ENCODE measurements at regions not wholly inside any gene's neighbourhood (a gene's known extent, or its start where the extent isn't known, plus 50 kb on each side); places are given as distances from the start of the nearest gene placed in this dataset.
"Not testable (repeated sequence)": the region's sequence is repeated elsewhere in the genome, so short reads cannot be mapped to it uniquely, and the experiment has no call there.

DNA sequence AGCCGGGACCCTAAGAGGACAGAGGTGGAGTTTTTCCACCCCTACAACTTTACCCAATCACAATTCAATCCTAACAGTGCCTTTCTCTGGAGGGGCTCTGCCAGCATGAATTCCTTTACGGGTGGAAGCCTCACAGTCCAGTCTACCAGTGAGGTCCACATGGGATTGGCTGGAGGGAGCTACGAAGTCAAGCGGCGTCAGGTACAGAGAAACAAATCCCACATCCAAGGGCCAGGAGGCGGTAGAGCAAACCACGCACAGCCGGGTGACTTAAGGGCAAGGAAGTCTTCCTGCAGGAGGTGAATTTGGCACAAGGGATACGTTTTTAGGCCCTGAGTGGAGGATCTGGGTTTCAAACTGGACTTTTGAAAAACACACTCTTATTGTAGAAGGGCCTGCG is 199.6 kb downstream of the UQCRFS1 start:
- DNase-seq (ENCODE audit: low read depth in 2 of 2): no peak

DNA sequence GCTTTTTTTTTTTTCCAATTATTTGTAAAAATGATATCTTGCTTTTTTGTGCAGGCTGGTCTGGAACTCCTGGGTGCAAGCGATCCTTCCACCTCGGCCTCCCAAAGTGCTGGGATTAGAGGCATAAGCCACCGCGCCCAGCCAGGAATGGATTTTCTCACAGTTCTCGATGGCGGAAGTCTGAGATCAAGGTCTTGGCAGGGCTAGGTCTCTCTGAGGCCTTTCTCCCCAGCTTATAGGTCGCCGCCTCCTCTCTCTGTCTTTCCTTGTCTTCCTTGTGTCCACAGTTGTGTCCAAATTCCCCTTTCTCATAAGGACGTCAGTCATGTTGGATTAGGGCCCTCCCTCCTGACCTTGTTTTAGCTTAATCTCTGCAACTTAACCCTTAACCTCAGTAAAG is 200.5 kb downstream of the UQCRFS1 start:
- no peak for DNase-seq (ENCODE audit: low read depth in 2 of 2)

DNA sequence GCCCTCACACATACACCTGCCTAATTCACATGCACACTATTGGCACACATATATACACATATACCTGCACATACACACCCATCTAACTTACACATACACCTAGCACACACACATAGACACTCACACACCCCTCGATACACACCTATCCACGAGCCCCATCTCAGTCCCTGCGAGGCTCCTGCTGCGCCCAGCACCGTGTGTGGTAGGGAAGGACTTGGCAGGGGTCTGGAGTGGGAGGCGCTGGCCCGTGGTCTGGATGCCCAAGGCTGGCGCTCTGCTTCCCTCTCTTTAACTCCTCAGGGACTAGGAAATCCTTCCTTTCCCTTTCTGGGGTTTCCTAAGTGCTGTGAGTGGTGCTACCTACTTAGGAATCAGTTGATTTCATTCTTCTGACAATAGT is 202.7 kb downstream of the UQCRFS1 start:
- DNase-seq (ENCODE audit: low read depth in 2 of 2): no peak

DNA sequence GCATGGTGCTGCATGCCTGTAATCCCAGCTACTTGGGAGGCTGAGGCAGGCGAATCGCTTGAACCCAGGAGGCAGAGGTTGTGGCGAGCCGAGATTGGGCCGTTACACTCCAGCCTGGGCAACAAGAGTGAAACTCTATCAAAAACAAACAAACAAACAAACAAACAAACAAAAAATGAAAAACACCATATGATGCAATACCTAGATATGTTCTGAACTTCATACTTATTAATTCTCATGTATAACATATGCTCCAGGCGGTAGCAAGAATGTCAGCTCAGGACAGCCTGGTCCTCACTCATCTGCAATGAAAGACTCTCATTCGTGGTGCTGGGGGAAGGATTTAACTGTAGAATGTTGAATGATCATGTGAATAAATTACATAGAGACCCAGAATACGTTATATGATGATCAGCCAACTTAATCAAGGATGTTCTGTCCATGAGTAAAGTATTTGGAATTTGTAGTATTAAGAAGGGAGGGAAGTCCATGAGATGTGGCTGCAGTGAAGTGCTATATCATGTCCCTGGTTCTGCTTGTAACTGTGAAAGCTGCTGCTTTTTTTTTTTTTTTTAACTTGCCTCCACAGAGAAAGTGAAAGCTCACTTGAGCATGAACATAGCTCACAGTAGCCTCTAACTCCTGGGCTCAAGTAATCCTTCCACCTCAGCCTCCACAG is 206.8 kb downstream of the UQCRFS1 start:
- no peak for DNase-seq (ENCODE audit: low read depth in 2 of 2)

DNA sequence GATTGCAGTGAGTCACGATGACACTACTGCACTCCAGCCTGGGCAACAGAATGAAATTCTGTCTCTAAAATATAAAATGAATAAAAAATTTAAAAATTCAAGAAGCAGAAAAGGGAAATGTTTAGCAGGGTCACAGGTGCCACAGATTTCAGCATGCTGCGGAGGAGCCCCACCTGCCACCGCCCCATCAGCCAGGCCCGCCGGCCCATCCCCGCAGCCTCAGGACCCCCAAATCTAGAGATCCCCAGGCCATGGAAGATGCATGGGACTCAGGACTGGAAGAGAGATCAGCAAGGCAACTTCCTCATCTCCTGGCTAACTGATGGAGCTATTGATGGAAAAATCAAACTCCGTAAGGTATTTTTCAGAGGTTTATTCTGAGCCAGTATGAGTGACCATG is 208.2 kb downstream of the UQCRFS1 start:
- no peak for DNase-seq (ENCODE audit: low read depth in 2 of 2)

DNA sequence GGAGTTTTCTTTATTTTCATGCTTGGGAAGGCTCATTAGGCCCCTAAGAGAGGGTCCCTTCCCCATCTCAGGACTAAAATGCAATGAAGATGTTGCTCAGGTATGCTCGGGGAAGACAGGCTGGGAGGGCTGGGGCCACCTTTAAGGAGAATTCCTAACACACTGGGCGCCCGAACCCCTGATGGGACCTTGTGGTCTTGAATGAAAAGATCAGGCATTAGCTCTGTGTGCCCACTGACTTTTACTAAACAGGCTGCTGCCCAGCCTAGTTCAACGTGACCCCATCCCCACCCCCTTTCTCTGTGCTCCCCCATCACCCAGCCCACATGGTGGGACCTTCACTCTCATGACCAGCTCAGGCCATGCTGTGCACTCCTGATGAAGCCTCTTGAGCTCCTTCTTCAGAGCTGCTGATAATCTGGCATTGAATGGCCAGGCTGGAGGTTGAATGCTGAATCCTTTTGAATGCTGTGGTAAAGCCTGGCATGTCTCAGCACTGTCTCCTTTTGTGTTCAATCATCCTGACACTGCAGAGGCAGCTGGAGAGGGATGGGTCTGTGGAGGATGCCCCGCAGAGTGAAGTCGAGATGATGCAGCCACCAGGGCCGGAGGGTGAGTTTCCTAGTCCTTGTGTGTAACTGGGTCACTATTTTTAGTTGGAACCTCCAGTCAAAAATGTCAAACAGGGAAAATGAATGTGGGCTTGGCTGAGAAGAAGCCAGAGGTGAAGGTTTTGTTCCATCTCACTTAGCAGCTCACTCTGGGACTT is 209.1 kb downstream of the UQCRFS1 start:
- DNase-seq (ENCODE audit: low read depth in 2 of 2): no peak

DNA sequence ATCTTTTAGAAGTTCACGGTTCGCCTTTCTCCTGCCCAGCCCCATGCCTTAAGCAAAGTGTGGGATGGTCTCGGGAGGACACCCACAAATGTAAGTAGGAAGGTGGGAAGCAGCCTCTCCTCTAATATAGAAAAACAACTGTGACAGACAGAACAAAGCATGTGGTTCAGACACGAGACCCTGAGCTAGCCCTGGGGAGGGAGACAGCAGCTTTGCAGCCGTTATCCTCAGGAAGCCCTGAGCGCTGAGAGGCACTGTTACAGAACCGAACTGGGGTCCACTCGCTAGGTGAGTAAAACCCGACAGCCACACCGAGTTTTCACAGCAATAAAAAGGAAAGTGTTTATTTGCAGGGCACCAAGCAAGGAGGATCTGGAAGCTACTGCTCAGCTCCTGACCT is 210.6 kb downstream of the UQCRFS1 start:
- DNase-seq (ENCODE audit: low read depth in 2 of 2): no peak

DNA sequence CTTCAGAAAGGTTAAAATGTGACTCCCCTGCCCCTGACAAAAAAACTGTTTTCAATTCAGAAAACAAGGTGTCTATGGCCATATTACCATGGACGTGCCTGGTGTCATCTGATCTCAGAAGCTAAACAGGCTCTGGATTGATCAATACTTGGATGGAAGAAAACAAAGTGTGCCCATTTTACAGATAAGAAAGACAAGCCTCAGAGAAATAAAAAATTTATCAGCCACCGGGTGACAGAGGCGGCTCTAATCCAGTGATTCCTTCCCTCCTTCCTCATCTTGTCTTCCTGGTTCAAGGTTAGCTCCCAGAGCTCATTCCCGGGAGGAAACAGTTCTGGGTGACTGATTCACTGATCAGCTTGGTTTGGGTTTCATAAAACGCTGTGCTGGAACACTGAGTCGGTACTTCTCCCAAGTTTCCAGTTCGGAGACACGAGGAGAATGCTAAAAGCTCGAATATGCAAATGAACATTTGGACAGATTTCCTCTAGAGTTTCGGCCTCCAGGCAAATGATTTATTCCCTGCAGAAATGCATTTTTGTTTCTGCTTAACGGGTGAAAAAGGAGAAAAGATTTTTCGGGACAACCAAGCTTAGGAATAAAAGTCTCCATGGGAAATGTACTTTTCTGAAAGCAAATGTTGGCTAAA is 211.2 kb downstream of the UQCRFS1 start:
- no peak for DNase-seq (ENCODE audit: low read depth in 2 of 2)

DNA sequence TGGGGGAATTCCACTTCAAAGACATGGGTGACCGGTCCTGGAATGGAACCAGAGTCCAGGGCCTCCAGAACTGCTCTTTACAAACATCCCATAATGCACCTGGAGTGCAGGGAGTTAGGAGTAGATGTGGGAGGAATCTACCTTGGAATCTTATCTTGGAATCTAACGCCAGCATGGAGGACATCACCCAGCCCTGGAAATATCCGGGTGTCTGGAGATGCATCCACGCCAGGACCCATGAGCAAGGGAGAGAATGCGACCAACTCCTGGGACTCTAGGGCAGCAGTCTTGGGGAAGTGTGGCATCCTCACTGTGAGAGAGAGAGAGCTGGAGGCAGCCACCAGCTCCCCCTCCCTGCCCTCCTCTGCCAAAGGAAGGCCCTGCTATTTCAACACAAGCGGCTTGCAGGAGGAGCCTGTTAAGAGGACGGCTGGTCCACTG is 211.8 kb downstream of the UQCRFS1 start:
- DNase-seq (ENCODE audit: low read depth in 2 of 2): no peak

DNA sequence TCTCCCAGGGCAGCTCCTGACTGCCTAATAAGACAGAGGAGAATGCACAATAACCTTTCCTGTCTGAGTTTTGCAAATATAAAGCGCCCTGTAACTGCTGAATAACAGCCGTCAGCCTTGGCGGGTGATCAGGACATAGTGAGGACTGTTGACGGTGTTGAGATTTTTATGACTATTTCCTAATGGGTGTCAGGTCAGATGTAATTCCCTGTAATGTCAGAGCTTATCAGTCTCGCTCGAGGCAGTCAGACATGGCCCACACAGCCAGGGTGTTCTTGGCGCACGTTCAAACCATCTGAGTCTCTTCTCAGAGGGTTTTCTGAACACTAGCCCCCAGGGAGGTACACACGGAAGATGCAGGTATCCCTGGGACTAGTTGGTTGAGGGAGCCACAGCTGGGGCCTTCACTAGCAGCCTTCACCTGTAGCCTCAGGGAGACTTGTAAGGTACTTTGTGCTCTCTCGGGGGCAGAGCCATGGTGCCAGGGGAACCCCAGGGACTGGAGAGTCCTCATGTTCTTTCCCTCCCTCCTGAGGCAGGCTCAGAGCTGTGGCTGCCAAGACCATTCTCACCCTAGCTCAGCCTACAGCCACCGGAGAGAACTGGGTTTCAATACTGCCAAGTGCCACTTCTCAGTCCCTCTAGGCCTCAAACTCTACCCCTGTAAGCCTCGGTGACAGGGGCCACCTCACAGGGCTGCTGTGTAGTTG is 213.1 kb downstream of the UQCRFS1 start:
- no peak for DNase-seq (ENCODE audit: low read depth in 2 of 2)

DNA sequence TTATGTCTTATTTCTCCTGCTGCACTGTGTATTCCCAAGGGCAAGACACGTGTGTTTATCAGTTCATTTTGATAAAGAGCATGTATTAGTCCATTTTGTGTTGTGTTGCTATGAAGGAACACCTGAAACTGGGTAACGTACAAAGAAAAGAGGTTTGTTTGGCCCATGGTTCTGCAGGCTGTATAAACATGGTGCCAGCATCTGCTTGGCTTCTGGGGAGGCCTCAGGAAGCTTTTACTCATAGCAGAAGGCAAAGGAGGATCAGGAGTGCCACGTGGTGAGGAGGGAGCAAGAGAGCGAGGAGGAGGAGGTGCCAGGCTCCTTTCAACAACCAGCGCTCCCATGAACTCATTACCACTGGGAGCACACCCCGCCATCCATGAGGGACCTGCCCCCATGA is 214.0 kb downstream of the UQCRFS1 start:
- no peak for DNase-seq (ENCODE audit: low read depth in 2 of 2)

DNA sequence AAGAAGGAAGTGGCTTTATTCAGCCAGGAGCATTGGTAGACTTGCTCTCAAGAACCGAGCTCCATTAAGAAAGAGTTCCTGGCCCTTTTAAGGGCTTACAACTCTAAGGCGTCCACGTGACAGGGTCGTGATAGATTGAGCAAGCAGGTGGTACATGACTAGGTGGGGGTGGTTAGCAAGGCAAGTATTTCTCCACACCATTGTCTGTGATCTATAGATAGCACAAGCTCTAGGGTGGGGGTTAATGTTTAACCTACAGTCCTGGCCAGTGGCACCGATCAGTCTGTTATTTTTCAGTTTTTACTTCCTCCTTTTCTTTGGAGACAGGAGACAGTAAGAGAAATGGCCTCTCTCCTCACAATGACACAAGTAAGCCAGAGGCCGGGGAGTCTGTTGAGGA is 215.1 kb downstream of the UQCRFS1 start:
- not testable (repeated sequence) for DNase-seq (ENCODE audit: low read depth in 2 of 2)

DNA sequence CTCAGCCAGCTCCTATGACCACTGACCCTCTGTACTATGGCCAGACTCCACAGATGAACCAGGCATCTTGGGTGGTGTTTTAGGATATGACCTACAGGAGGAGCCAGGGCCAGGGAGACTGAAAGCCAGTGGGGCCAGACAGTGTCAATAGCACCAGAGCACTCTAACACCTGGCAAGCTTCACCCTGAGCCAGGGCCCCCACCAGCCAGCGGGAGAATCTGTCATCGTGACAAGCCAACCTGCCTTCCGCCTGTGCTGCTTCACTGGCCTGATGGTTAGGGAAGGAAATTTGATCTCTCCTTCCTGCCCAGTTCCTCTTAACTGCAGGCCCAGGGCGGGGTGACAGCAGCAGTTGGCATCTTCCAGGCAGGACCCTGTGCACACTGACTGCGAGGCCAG is 222.4 kb downstream of the UQCRFS1 start:
- DNase-seq (ENCODE audit: low read depth in 2 of 2): no peak

DNA sequence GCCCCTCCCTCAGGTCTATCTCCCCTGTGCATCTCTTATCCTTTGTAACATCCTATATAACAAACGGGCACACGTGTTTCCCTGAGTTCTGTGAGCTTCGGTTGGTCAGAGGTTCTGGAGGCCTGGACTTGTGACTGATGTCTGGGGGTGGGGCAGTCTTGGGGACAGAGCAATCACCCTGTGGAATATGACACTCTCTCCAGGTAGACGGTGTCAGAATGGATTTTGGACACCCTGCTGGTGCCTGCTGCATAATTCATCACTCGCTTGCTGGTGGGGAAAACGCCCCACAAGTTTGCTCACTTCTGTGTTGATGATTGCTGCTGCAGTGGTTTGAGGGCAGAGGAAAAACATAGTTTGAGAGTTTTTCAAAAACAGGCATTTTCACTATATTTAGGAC is 223.2 kb downstream of the UQCRFS1 start:
- DNase-seq (ENCODE audit: low read depth in 2 of 2): no peak

DNA sequence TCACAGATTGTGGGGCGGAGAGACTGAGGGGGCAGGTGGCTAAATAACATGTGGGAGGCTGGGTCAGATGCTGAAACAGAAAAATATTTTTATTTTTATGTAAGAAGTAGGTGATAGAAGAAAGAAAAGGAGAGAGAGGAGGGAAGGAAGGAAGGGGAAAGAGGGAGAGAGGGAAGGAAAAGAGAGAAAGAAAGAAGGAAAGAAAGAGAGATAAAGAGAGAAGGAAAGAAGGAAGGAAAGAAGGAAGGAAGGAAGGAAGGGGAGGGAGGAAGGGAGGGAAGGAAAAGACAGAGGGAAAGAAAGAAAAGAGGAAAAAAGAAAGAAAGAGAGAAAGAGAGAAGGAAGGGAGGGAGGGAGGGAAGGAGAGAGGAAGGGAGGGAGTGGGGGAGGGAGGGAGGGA is 224.9 kb downstream of the UQCRFS1 start:
- DNase-seq (ENCODE audit: low read depth in 2 of 2): no peak

DNA sequence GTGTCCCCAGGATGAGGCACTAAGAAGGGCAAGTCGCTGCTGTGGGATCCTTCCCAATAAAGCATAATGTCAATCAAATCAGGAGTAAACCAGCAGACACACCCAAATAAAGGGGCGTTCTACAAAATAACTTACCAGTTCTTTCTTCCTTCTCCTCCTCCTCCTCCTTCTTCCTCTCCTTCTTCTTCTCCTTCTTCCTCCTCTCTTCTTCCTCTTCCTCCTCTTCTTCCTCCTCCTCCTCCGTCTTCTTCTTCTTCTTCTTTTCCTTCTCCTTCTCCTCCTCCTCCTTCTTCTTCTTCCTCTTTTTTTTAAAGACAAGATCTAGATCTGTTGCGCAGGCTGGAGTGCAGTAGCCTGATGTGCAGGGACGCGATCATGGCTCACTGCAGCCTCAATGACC is 225.8 kb downstream of the UQCRFS1 start:
- no peak for DNase-seq (ENCODE audit: low read depth in 2 of 2)

DNA sequence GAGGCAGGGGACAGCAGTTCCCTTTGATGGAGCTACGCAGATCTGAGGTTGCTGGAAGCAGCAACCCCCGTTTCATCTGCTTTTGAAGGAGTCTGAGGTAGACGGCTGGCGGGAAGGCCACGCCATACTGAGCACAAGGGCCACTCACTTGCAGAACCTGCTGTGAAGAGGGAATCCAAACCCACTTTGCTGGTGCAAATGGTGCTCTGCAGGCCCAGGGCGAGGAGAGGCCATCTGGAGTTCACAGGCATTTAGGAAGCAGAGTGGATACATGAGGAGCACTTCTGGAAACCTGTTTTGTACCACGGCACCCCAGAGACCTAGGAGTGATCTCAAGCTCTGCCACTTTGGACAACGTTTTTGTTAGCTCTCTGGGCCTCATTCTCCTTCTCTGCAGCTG is 227.8 kb downstream of the UQCRFS1 start:
- DNase-seq (ENCODE audit: low read depth in 2 of 2): no peak

DNA sequence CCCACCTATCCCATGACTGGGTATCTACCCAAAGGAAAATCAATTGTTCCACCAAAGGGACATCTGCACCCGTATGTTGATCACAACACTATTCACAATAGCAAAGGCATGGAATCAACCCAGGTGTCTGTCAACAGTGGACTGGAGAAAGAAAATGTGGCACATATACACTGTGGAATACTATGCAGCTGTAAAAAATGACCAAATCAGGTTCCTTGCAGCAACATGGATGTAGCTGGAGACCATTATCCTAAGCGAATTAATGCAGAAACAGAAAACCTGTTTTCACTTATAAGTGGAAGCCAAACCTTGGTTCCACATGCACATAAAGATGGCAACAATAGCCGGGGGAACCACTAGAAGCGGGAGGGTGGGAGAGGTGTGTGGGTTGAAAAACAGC is 228.6 kb downstream of the UQCRFS1 start:
- DNase-seq (ENCODE audit: low read depth in 2 of 2): no peak

DNA sequence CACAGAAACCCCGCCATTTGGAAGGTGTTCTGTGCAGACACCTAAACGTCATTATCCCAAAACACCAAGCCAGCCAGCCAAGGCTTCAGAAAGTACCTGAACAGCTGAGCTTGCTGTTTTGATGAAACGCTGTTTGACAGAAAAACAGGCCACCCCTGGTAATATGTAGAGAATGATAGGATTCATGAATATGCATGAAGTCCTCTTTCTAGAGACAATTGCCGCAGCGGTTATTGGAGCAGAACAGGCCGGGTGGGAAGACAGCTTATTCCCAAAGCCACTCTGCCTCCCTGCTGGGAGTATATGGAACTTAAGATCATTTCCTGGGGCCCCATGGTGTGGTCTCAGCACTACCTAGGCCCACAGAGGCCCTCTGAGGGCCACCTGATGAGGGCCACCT is 229.5 kb downstream of the UQCRFS1 start:
- DNase-seq (ENCODE audit: low read depth in 2 of 2): no peak

DNA sequence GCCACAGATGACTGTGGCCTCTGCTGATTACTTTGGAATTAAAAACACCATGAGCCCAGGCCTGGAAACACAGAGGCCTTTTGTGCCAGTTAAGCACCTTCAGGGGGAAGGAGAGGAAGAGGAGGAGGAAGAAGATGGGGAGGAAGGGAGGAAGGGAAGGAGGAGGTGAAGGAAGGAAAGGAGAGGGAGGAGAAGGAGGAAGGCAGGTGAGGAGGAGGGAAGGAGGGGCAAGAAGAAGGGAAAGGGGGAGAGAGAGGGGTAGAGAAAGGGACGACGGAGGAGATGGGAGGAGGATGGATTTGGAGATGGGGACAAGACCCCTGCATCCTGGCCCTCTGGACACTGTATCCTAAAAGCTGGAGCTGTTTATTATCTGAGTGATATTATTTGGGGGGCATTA is 231.0 kb downstream of the UQCRFS1 start:
- no peak for DNase-seq (ENCODE audit: low read depth in 2 of 2)

DNA sequence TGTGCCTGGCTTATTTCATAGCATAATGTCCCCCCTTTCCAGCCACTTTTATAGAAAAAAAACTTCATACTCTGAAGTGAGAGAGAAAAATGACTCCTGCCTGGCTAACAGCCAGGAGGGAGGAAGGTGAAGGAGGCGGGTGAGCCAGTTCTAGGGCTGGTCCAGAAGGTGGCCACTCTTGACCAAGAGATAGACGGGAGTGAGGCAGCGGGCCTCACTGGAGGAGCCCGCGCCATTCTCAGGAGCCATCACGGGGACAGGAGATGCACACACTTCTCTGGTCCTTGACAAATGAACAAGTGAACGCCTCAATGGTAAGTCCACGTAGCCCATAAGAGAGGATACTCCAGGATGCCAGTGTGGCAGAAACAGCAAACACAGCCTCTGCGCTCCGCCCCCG is 231.4 kb downstream of the UQCRFS1 start:
- no peak for DNase-seq (ENCODE audit: low read depth in 2 of 2)

DNA sequence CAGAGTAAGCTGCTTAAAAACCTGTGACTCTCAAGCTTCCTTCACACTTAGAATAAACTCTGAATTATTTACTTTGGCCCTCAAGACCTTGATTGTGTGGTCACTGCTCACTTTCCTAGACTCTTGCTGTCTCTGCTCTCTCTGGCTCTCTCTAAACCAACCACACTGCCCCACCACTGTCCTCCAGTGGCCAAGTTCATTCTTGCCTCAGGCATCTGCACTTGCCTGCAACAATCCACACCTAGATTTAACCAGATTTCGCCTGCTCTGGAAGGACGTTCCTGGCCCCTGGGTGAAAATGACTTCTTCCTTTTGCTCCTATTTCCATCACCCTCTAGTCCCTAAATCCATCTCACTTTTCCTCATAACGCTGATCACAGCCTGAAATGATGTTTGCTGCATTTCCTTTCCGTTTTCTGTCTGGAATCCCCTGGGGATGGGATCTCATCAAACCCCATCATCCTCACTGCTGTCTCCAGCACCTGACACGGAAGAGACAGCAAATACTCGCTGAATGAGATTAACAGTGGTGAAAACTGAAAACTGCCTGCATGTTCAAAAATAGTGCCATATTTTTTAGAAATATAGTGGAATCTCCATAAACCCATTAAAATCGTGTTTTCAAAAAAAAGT is 232.6 kb downstream of the UQCRFS1 start:
- DNase-seq (ENCODE audit: low read depth in 2 of 2): no peak
